ENCODE measurements at regions not wholly inside any gene's neighbourhood (a gene's known extent, or its start where the extent isn't known, plus 50 kb on each side); places are given as distances from the start of the nearest gene placed in this dataset.

GRCh38 chr6:67450641-67451040, 1184.4 kb upstream of the ADGRB3 start:
- no peak for DNase-seq
- no peaks in the 10 kb centered on the region for H3K36me3 ChIP-seq (ENCODE audit: low read depth, low read length)

GRCh38 chr6:67449602-67450001, 1185.5 kb upstream of the ADGRB3 start:
- POLR2A ChIA-PET (ENCODE audit: unreplicated experiment), result no interaction called here
- no peaks in the 10 kb centered on the region for H4K20me1 ChIP-seq (ENCODE audit: low read length)
- no peaks in the 10 kb centered on the region for H3K4me1 ChIP-seq (ENCODE audit: insufficient read depth, low read length)
- no peaks in the 10 kb centered on the region for H3K79me2 ChIP-seq (ENCODE audit: low read length)
- CTCF ChIA-PET, result no interaction called here
- H3K9me3 ChIP-seq (ENCODE audit: low read length), result no peaks in the 10 kb centered on the region
- H2AFZ ChIP-seq (ENCODE audit: low read length), result no peak overlapping the region
- DNase-seq, result no peak
- BruUV-seq (replicated peaks), result no TSS peak
- TF ChIP-seq EZH2phosphoT487 (IDR thresholded peaks at IDR 0.05; ENCODE audit: borderline replicate concordance, low read length), result no peak
- no peak for TF ChIP-seq CTCF (conservative IDR thresholded peaks at IDR 0.05; ENCODE audit: low read depth, low read length)
- TF ChIP-seq EZH2 (IDR thresholded peaks at IDR 0.05; ENCODE audit: low read length, unreplicated experiment), result no peak
- no peaks in the 10 kb centered on the region for H3F3A ChIP-seq (ENCODE audit: low read length, unreplicated experiment)
- no peaks in the 10 kb centered on the region for H3K27me3 ChIP-seq (ENCODE audit: low read length)
- H3K36me3 ChIP-seq (ENCODE audit: low read depth, low read length), result no peaks in the 10 kb centered on the region
- no peak overlapping the region for H3K4me2 ChIP-seq (ENCODE audit: low read length)
- intact Hi-C loops (cut with micrococcal nuclease), result no loop called here
- no peak overlapping the region for H3K4me3 ChIP-seq (ENCODE audit: low read length)
- no peak for ATAC-seq
- H3K9ac ChIP-seq (ENCODE audit: low read length), result no peak overlapping the region
- no peak overlapping the region for H3K27ac ChIP-seq (ENCODE audit: low read length)
- H3K9me2 ChIP-seq (replicated peaks; ENCODE audit: low read length), result no peaks in the 10 kb centered on the region

More at GRCh38 chr6:67450641-67451040, 1184.4 kb upstream of the ADGRB3 start:
- no peaks in the 10 kb centered on the region for H3K27me3 ChIP-seq (ENCODE audit: low read length)
- H3F3A ChIP-seq (ENCODE audit: low read length, unreplicated experiment), result no peaks in the 10 kb centered on the region
- ATAC-seq, result no peak
- POLR2A ChIA-PET (ENCODE audit: unreplicated experiment), result no interaction called here
- CTCF ChIA-PET, result no interaction called here
- no peaks in the 10 kb centered on the region for H4K20me1 ChIP-seq (ENCODE audit: low read length)
- no peak overlapping the region for H3K9ac ChIP-seq (ENCODE audit: low read length)
- H3K9me3 ChIP-seq (ENCODE audit: low read length), result no peaks in the 10 kb centered on the region
- H3K9me2 ChIP-seq (replicated peaks; ENCODE audit: low read length), result no peaks in the 10 kb centered on the region
- no peak overlapping the region for H3K4me3 ChIP-seq (ENCODE audit: low read length)
- H3K79me2 ChIP-seq (ENCODE audit: low read length), result no peaks in the 10 kb centered on the region
- H3K4me2 ChIP-seq (ENCODE audit: low read length), result no peak overlapping the region
- BruUV-seq (replicated peaks), result no TSS peak
- no peak overlapping the region for H3K27ac ChIP-seq (ENCODE audit: low read length)
- intact Hi-C loops (cut with micrococcal nuclease), result no loop called here
- H2AFZ ChIP-seq (ENCODE audit: low read length), result no peak overlapping the region
- TF ChIP-seq EZH2 (IDR thresholded peaks at IDR 0.05; ENCODE audit: low read length, unreplicated experiment) (no peak), EZH2phosphoT487 (IDR thresholded peaks at IDR 0.05; ENCODE audit: borderline replicate concordance, low read length) (no peak), CTCF (conservative IDR thresholded peaks at IDR 0.05; ENCODE audit: low read depth, low read length) (no peak)
- no peaks in the 10 kb centered on the region for H3K4me1 ChIP-seq (ENCODE audit: insufficient read depth, low read length)

- Histone ChIP-seq H3K4me1 (ENCODE audit: insufficient read depth, low read length) (no peaks in the 10 kb centered on the region), H3K9me3 (ENCODE audit: low read length) (no peaks in the 10 kb centered on the region), H4K20me1 (ENCODE audit: low read length) (no peaks in the 10 kb centered on the region), H3K9me2 (replicated peaks; ENCODE audit: low read length) (no peaks in the 10 kb centered on the region), H3K27me3 (ENCODE audit: low read length) (no peaks in the 10 kb centered on the region), H3K36me3 (ENCODE audit: low read depth, low read length) (no peaks in the 10 kb centered on the region), H3K27ac (ENCODE audit: low read length) (no peak overlapping the region), H3F3A (ENCODE audit: low read length, unreplicated experiment) (no peaks in the 10 kb centered on the region), H2AFZ (ENCODE audit: low read length) (no peak overlapping the region), H3K4me3 (ENCODE audit: low read length) (no peak overlapping the region), H3K9ac (ENCODE audit: low read length) (no peak overlapping the region), H3K4me2 (ENCODE audit: low read length) (no peak overlapping the region), H3K79me2 (ENCODE audit: low read length) (no peaks in the 10 kb centered on the region)
- TF ChIP-seq EZH2 (IDR thresholded peaks at IDR 0.05; ENCODE audit: low read length, unreplicated experiment), result no peak
- DNase-seq (no peak), ATAC-seq (no peak)
- no TSS peak for BruUV-seq (replicated peaks)
- ChIA-PET CTCF (no interaction called here), POLR2A (ENCODE audit: unreplicated experiment) (no interaction called here)
- intact Hi-C loops (cut with micrococcal nuclease), result no loop called here
Measured at GRCh38 chr6:67433124-67433523, 1202.0 kb upstream of the ADGRB3 start.
